ENCODE measurements at regions not wholly inside any gene's neighbourhood (a gene's known extent, or its start where the extent isn't known, plus 50 kb on each side); places are given as distances from the start of the nearest gene placed in this dataset.
"Not testable (repeated sequence)": the region's sequence is repeated elsewhere in the genome, so short reads cannot be mapped to it uniquely, and the experiment has no call there.

DNA sequence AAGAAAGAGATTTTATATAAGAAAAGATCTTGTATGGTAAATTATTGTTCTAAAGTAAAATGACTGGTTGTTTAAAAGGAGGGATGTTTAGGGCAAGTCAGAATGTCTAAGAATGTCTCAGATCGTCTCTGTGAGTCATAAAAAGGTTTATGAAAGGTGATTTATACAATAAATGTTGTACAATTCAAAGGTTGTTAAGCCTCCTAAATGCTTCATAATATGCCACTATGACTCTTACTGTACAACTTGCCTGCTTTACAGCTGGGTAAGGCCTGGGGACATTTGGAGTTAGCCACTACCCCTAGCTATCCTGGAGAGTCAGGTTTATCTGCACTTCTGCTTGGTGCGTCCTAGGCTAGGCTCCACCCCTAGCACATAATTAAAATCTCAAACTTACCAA, 927.4 kb downstream of the FSCB start:
- Mint-ChIP-seq H3K27ac (no peak overlapping the region), H3K36me3 (no peaks in the 10 kb centered on the region), H3K9me3 (peaks cover 7 to 12% of the 10 kb centered on the region in 2 donors)
- DNase-seq (ENCODE audit: low spot score in 2 of 2) (no peak), ATAC-seq (no peak)

DNA sequence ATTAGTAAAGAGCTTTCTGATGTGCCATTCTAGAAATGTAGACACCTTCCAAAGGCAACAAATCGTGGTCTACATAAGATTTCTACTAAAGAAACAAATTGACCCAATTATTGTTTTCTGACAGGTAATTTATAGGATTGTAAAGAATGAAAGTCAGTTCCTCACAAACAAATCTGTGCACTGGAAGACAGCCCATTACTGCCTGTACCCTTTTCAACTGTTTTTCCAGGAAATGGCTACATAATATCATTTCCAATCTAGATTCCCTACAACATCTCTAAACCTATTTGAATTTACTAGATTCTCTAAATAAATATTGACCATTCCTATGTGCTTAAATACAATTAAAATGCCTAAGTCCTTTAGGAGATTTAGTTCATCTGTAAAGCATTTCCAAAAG, 939.1 kb downstream of the FSCB start:
- Mint-ChIP-seq H3K27ac (no peak overlapping the region), H3K9me3 (no peaks in the 10 kb centered on the region), H3K36me3 (no peaks in the 10 kb centered on the region)
- no peak for ATAC-seq
- no peak for DNase-seq (ENCODE audit: low spot score in 2 of 2)

- no peak overlapping the region for H3K27ac Mint-ChIP-seq
- ATAC-seq (no peak), DNase-seq (ENCODE audit: low spot score in 2 of 2) (no peak)
- H3K36me3 Mint-ChIP-seq, result no peaks in the 10 kb centered on the region
- H3K9me3 Mint-ChIP-seq, result peaks cover 4 to 5% of the 10 kb centered on the region in 2 donors
Observed at GRCh38 chr14:43548368-43548767, 958.7 kb downstream of the FSCB start.

GRCh38 chr14:43547596-43547995, 959.5 kb downstream of the FSCB start:
- not testable (repeated sequence) for DNase-seq (ENCODE audit: low spot score in 2 of 2); H3K27ac Mint-ChIP-seq; ATAC-seq; H3K36me3 Mint-ChIP-seq
- peaks cover 4 to 11% of the 10 kb centered on the region in 2 donors for H3K9me3 Mint-ChIP-seq

- ATAC-seq, result no peak
- no peaks in the 10 kb centered on the region for H3K36me3 Mint-ChIP-seq
Observed at GRCh38 chr14:43541356-43541755, 965.7 kb downstream of the FSCB start.

GRCh38 chr14:43540948-43541347, 966.1 kb downstream of the FSCB start:
- Mint-ChIP-seq H3K27ac (no peak overlapping the region), H3K36me3 (no peaks in the 10 kb centered on the region), H3K9me3 (peaks cover 16 to 26% of the 10 kb centered on the region in 2 donors)
- ATAC-seq, result no peak
- DNase-seq (ENCODE audit: low spot score in 2 of 2), result no peak

More at GRCh38 chr14:43541356-43541755, 965.7 kb downstream of the FSCB start:
- DNase-seq (ENCODE audit: low spot score in 2 of 2), result no peak
- Mint-ChIP-seq H3K27ac (no peak overlapping the region), H3K9me3 (peaks cover 16 to 26% of the 10 kb centered on the region in 2 donors)

DNA sequence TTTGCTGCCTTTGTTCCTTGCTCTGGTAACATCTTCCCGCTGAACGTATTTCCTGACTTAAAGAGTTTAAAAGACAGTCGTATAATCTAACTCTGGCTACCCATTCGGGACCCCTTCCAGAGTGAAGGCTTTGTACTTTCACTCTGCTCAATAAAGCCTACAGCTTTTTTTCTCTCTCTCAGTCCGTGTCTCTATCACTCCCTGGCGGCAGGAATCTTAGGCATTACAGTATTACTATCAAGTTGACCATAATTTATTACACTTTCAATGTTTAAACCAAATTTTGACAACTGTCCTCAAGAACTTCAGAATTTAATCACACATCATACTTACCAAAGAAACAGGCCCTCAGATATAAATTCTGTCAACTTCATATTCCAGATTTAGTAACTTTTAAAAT, 967.9 kb downstream of the FSCB start:
- Mint-ChIP-seq H3K36me3 (peaks cover 8 to 9% of the 10 kb centered on the region in 2 donors), H3K9me3 (peaks cover 23 to 33% of the 10 kb centered on the region in 2 donors), H3K27ac (no peak overlapping the region)
- DNase-seq (ENCODE audit: low spot score in 2 of 2) (no peak), ATAC-seq (no peak)

DNA sequence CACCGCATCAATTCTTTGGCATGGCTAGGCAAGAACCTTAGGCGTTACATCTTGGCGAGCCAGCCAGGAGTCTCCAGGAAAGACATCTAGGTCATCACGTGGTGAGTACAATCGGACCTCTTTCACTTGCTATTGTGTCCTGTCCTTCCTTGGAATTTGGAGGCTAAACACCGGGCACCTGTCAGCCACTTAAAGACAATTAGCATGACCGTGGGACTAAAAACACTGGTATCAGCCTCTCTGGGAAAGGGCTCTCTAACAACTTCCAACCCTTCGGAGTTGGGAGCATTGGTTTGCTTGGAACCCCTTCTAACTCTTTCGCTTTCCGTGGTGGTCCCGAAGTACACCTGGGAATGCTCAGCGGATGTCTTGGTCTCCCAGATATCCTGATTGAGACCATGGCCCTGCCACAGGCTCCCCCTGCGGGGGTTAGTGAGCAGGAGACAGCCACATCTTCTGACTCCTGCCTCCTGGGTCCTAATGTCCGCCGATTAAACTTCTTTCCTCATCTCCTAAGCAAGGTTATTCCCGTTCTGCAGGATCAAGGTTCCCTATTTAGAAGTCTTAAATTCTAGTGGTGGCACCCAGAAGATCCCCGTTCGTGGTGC, 971.7 kb downstream of the FSCB start:
- no peak for DNase-seq (ENCODE audit: low spot score in 2 of 2)

DNA sequence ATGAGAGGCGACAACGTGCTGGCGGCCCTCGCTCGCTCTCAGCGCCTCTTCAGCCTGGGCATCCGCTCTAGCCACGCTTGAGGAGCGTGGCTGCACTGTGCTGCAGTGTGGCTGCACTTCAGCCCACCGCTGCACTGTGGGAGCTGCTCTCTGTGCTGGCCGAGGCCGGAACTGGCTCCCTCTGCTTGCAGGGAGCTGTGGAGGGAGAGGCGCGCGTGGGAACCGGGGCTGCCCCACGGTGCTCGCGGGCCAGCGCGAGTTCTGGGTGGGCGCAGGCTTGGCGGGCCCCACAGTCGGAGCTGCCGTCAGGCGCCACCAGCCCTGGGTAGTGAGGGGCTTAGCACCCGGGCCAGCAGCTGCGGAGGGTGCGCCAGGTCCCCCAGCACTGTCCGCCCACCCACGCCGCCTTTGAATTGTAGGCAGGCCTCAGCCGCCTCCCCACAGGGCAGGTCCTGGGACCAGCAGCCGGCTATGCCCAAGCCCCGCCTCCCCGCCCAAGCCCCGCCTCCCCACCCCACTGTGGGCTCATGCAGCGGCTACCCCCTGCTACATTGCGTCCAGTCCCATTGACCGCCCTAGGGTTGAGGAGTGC, 974.2 kb downstream of the FSCB start:
- peaks cover 15% of the 10 kb centered on the region in 2 donors for H3K36me3 Mint-ChIP-seq
- no peak overlapping the region for H3K27ac Mint-ChIP-seq
- ATAC-seq (no peak), DNase-seq (ENCODE audit: low spot score in 2 of 2) (no peak)
- peaks cover 13 to 20% of the 10 kb centered on the region in 2 donors for H3K9me3 Mint-ChIP-seq

More for the DNA sequence above, 971.7 kb downstream of the FSCB start:
- peaks cover 15% of the 10 kb centered on the region in 2 donors for H3K36me3 Mint-ChIP-seq
- no peak for ATAC-seq
- no peak overlapping the region for H3K27ac Mint-ChIP-seq
- peaks cover 26 to 27% of the 10 kb centered on the region in 2 donors for H3K9me3 Mint-ChIP-seq

DNA sequence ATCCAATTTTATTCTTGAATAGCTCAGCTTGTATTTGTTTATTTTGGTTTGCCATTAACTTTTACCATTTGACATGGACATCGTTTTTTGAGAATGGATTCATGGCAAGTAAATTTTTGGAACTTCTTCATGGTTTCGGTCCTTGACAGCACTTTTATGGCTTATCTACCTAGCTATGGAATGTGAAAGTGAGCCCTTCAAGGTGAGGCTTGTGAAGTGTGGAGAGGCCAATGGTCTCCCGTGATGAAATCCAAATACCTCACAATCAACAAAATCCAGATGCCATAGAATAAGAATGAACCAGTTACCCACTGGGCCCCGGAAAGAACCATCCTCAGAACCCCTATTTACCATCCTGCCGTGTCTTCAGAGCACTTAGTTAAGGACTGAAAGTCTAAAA, 978.8 kb downstream of the FSCB start:
- ATAC-seq, result no peak
- H3K9me3 Mint-ChIP-seq, result peaks cover 0 to 1% of the 10 kb centered on the region in 2 donors
- H3K27ac Mint-ChIP-seq, result no peak overlapping the region
- DNase-seq (ENCODE audit: low spot score in 2 of 2), result no peak
- H3K36me3 Mint-ChIP-seq, result no peaks in the 10 kb centered on the region

DNA sequence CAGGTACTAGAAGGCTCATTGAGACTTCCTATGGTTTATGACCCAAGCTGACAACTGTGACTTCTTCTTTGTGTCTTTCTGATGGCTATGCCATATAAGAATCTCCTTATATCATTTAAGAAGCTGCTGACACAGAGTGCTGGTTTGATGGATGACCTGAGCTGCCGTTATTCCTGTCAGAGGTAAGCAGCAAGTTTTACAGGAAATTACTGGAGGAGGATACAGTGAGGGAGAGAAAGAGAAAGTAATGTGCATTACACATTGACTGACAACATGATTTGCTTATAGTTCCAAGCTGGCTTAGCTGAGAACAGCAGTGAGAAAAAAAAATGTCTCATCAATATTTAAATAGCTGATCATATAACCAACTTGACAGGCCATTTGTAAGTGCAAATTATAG, 981.4 kb downstream of the FSCB start:
- DNase-seq (ENCODE audit: low spot score in 2 of 2) (no peak), ATAC-seq (no peak)
- peaks cover 0 to 4% of the 10 kb centered on the region in 2 donors for H3K9me3 Mint-ChIP-seq
- no peak overlapping the region for H3K27ac Mint-ChIP-seq
- no peaks in the 10 kb centered on the region for H3K36me3 Mint-ChIP-seq

DNA sequence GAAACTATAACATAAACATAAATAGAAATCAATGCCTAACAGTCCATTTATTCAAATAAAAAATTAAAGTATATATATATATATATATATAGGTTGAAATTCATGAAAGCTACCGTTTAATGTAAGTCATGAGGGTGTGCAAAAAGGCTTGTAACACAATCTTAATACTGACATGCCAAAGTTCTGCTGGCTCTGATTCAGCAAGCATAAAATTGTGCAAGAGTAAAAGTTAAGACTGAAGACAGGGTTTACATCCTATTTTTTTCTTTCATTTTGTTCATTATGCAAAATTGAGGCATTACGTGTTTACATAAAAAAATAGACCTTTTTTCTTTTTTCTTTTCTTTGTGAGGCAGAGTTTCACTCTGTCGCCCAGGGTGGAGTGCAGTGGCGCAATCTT, 984.2 kb downstream of the FSCB start:
- no peak for DNase-seq (ENCODE audit: low spot score in 2 of 2)
- H3K27ac Mint-ChIP-seq, result no peak overlapping the region
- H3K36me3 Mint-ChIP-seq, result no peaks in the 10 kb centered on the region
- ATAC-seq, result no peak
- peaks cover 0 to 4% of the 10 kb centered on the region in 2 donors for H3K9me3 Mint-ChIP-seq

GRCh38 chr14:43522191-43522590, 984.9 kb downstream of the FSCB start:
- ATAC-seq, result no peak
- H3K36me3 Mint-ChIP-seq, result no peaks in the 10 kb centered on the region
- peaks cover 3 to 4% of the 10 kb centered on the region in 2 donors for H3K9me3 Mint-ChIP-seq
- no peak for DNase-seq (ENCODE audit: low spot score in 2 of 2)
- no peak overlapping the region for H3K27ac Mint-ChIP-seq

DNA sequence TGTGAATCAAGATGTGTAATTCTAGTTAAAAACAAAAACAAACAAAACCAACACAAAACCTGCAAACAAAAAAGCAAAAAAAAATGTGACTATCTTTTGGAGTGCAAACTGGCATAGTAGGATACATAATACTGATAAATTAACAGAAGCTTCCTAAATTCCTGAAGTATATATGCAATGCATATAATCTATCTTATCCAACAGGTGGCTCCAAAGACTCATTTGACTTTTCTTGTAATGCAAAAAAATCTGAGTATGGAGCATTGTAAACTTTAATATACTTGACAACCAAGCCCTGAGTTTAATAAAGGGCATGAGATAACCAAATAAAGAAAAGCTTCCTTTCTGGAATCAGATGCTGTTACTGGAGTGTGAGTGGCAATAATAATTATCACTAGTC, 1003.6 kb downstream of the FSCB start:
- peaks cover 2 to 5% of the 10 kb centered on the region in 2 donors for H3K9me3 Mint-ChIP-seq
- DNase-seq (ENCODE audit: low spot score in 2 of 2), result no peak
- no peak overlapping the region for H3K27ac Mint-ChIP-seq
- no peaks in the 10 kb centered on the region for H3K36me3 Mint-ChIP-seq
- no peak for ATAC-seq

GRCh38 chr14:43492359-43492758, 1014.7 kb downstream of the FSCB start:
- not testable (repeated sequence) for ATAC-seq; H3K27ac Mint-ChIP-seq; DNase-seq (ENCODE audit: low spot score in 2 of 2); H3K9me3 Mint-ChIP-seq; H3K36me3 Mint-ChIP-seq

- Mint-ChIP-seq H3K27ac (no peak overlapping the region), H3K36me3 (no peaks in the 10 kb centered on the region), H3K9me3 (peaks cover 3 to 9% of the 10 kb centered on the region in 2 donors)
- ATAC-seq (no peak), DNase-seq (ENCODE audit: low spot score in 2 of 2) (no peak)
Observed at GRCh38 chr14:43483415-43483814, 1023.7 kb downstream of the FSCB start.

GRCh38 chr14:43481864-43482263, 1025.2 kb downstream of the FSCB start:
- no peak overlapping the region for H3K27ac Mint-ChIP-seq
- no peaks in the 10 kb centered on the region for H3K36me3 Mint-ChIP-seq
- peaks cover 6 to 9% of the 10 kb centered on the region in 2 donors for H3K9me3 Mint-ChIP-seq
- no peak for DNase-seq (ENCODE audit: low spot score in 2 of 2)
- ATAC-seq, result no peak

DNA sequence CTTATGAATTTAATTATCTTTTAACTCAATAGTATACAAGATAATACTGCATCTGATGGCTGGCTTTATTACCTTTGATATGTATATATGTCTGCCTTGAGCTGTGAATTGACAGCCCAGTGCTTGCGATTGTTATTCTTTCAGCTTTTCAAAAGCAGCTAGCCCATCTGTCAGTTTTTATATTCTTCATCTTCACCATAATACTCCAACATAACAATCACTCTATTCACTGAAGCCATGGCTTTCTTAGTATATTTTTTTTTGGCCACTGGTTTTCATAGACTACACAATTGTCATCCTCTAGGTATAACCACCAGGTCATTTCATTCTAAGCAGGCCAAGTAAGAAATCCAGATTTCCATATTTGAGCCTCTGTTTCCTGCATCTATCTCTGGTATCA, 1026.1 kb downstream of the FSCB start:
- Mint-ChIP-seq H3K27ac (no peak overlapping the region), H3K36me3 (no peaks in the 10 kb centered on the region), H3K9me3 (peaks cover 6 to 10% of the 10 kb centered on the region in 2 donors)
- DNase-seq (ENCODE audit: low spot score in 2 of 2) (no peak), ATAC-seq (no peak)
